Body of pancreas (tissue), 4 donors: ENCODE measurements at regions not wholly inside any gene's neighbourhood (a gene's known extent, or its start where the extent isn't known, plus 50 kb on each side); places are given as distances from the start of the nearest gene placed in this dataset.

Experiments
- POLR2A ChIP-seq, 3 donors: fragments of 450-650 bp; IDR thresholded peaks; one replicate each; pipeline ENCODE4 v1.6.1; 2016; ENCODE audit warnings: antibody characterized with exemption in 3 of 3, mild to moderate bottlenecking in 2 of 3
- TF ChIP-seq, protein P1 (sequence below), 7 experiments: fragments of 450-650 bp in 4 of 7; fragments of 200-600 bp in 3 of 7; sonication (generic) in 3 of 7; IDR thresholded peaks; one replicate each; pipeline ENCODE4 v1.5.1; 2016 to 2019; ENCODE audit warnings: antibody characterized with exemption in 7 of 7

GRCh38 chr7:12911053-12911452 lies 223.6 kb downstream of the ARL4A start:
- TF ChIP-seq, protein P1, sequence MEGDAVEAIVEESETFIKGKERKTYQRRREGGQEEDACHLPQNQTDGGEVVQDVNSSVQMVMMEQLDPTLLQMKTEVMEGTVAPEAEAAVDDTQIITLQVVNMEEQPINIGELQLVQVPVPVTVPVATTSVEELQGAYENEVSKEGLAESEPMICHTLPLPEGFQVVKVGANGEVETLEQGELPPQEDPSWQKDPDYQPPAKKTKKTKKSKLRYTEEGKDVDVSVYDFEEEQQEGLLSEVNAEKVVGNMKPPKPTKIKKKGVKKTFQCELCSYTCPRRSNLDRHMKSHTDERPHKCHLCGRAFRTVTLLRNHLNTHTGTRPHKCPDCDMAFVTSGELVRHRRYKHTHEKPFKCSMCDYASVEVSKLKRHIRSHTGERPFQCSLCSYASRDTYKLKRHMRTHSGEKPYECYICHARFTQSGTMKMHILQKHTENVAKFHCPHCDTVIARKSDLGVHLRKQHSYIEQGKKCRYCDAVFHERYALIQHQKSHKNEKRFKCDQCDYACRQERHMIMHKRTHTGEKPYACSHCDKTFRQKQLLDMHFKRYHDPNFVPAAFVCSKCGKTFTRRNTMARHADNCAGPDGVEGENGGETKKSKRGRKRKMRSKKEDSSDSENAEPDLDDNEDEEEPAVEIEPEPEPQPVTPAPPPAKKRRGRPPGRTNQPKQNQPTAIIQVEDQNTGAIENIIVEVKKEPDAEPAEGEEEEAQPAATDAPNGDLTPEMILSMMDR (IDR thresholded peaks at IDR 0.05) = no peak
- no peak for TF ChIP-seq POLR2A (IDR thresholded peaks at IDR 0.05)
